ENCODE measurements at regions not wholly inside any gene's neighbourhood (a gene's known extent, or its start where the extent isn't known, plus 50 kb on each side); places are given as distances from the start of the nearest gene placed in this dataset.
A peak's percentile ranks its signal among the peaks of the same experiment; 100 is the strongest.

DNA sequence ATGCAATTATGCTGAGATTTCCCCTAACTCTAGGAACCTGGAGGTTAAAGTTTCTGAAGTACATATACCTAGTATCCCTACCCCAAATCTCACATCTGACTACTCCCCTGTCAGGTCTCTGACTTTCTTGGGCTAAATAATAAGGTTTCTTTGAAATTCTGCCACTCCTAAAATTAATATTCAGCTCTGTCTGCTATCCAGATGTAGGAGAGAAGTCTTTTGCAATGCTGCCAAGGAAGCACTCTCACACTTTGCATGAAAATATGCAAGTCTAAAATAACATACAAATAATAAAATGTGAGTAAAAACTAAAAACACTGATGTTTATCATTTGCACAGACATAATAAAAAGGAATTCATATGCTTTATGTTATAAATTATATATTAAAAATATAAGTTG lies 196.9 kb upstream of the LRFN5 start:
- TF ChIP-seq ZFX (IDR thresholded peaks at IDR 0.05), result no peak
- TF ChIP-seq, protein P1, sequence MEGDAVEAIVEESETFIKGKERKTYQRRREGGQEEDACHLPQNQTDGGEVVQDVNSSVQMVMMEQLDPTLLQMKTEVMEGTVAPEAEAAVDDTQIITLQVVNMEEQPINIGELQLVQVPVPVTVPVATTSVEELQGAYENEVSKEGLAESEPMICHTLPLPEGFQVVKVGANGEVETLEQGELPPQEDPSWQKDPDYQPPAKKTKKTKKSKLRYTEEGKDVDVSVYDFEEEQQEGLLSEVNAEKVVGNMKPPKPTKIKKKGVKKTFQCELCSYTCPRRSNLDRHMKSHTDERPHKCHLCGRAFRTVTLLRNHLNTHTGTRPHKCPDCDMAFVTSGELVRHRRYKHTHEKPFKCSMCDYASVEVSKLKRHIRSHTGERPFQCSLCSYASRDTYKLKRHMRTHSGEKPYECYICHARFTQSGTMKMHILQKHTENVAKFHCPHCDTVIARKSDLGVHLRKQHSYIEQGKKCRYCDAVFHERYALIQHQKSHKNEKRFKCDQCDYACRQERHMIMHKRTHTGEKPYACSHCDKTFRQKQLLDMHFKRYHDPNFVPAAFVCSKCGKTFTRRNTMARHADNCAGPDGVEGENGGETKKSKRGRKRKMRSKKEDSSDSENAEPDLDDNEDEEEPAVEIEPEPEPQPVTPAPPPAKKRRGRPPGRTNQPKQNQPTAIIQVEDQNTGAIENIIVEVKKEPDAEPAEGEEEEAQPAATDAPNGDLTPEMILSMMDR (conservative IDR thresholded peaks at IDR 0.05), result no peak
- no peak overlapping the region for H3K27ac ChIP-seq

DNA sequence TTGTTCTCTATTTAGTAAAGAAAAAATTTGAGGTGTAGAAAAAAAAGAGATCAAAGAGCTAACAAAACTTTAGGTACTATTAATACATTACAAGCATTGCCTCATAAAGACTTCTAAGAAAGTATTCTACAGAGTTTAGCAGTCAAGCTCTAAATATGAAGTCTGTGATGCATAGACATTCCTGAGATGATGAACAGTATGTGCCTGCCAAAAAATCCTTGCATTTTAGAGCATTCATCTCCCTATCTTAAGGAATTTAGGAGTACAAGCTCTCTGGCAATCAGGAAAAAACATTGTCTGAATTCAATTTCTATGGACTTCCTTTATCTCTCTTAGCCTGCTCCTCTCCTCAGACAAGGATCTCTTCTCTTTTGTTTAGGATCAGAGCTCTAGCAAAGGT lies 202.6 kb upstream of the LRFN5 start:
- TF ChIP-seq, protein P1 (conservative IDR thresholded peaks at IDR 0.05), result no peak
- no peak for TF ChIP-seq ZFX (IDR thresholded peaks at IDR 0.05)

DNA sequence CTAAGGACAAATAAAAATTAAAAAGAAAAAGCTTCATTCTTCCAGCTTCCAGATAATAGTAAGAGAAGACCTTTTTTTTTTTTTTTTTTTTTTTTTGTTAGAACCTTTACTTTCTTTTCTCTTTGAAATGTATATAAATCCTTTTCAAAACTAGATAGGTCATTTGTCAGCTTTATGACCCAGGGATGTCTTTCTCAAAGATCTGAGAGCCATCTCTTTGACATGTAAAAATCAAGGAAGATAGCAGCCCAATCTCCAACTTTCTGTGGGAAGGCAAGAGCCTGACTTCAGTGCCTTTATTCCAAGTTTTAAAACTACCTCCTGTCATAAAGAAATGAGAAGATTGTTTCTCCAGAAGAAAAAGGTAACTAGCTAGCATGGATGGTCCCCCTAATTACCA lies 203.3 kb upstream of the LRFN5 start:
- no peak for TF ChIP-seq ZFX (IDR thresholded peaks at IDR 0.05)
- TF ChIP-seq, protein P1 (conservative IDR thresholded peaks at IDR 0.05), result no peak
- no peak overlapping the region for H3K27ac ChIP-seq

More for the DNA sequence above, 202.6 kb upstream of the LRFN5 start:
- H3K27ac ChIP-seq, result no peak overlapping the region

DNA sequence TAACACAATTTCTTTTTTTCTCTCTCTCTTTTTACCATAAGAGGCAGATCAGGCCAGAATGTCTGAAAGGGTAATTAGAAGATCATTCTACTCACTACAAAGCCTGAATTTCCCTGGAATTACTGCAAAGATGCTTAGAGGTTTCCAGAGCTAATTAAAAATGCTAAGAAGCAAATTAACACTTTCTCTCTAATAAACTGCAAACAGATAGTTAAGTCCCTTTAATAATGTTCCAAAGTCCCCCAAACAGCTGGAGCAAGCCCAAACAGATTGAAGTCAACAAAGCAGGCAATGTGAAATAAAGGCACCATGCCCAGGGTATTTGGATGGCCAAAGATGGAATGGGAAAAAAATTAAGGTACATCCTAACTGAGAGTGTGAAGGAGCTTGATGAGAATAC lies 208.8 kb upstream of the LRFN5 start:
- TF ChIP-seq, protein P1 (conservative IDR thresholded peaks at IDR 0.05), result no peak
- TF ChIP-seq ZFX (IDR thresholded peaks at IDR 0.05), result no peak
- H3K27ac ChIP-seq, result no peak overlapping the region

DNA sequence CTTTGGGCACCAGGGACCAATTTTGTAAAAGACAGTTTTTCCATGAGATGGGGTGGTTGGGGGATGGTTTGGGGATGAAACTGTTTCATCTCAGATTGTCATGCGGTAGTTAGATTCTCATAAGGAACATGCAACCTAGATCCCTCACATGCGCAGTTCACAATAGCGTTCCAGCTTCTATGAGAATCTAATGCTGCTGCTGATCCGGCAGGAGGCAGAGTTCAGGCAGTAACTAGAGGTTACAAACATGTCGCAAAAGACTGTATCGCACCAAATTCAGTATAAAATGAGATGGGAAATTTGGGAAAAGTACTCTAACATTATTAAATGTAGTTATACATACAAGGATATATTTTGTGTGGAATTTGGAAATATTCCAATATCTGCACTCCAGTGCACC lies 213.2 kb upstream of the LRFN5 start:
- TF ChIP-seq ZFX (IDR thresholded peaks at IDR 0.05), result no peak
- TF ChIP-seq, protein P1 (conservative IDR thresholded peaks at IDR 0.05), result peak; percentile 69
- H3K27ac ChIP-seq, result no peak overlapping the region

DNA sequence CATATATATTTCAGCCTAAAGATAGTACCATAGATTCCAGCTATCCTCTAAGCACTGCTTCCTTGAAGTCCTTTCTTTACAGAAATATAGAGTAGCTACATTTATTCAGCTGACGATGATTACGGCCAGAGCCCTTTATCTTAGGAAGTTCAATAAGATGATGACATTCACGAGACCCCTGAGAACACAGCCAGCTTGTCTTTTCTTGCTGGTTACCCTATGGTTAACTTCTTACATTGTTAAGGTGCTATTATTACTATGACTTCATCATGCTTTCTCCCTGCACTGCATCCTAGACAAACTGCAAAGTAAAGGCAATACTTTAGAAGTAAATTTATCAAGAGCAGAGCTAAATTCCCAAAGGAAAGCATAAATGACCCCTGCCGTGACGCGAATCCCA lies 214.4 kb upstream of the LRFN5 start:
- no peak for TF ChIP-seq ZFX (IDR thresholded peaks at IDR 0.05)
- TF ChIP-seq, protein P1 (conservative IDR thresholded peaks at IDR 0.05), result no peak
- H3K27ac ChIP-seq, result no peak overlapping the region

DNA sequence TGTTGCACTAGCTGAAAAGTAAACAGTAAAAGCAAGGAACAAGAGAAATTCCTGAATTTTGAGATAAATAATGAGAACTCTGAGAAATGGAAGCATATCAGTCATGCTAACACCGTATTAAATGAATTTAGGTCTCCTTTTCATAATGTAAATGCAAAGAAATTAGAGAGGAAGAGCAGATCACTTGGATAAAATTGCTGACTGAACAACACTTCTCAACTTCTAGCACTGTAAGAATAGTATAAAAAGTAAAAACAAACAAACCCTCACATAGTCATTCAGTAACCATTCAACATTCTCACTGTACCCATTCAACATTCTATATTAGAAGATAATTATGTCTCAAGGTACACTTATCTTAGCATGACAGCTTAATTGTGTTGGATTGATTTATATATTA lies 217.3 kb upstream of the LRFN5 start:
- TF ChIP-seq ZFX (IDR thresholded peaks at IDR 0.05), result no peak
- TF ChIP-seq, protein P1 (conservative IDR thresholded peaks at IDR 0.05), result no peak
- H3K27ac ChIP-seq, result no peak overlapping the region

Data from C4-2B (cell line).